SK-N-DZ (cell line): ENCODE measurements at regions not wholly inside any gene's neighbourhood (a gene's known extent, or its start where the extent isn't known, plus 50 kb on each side); places are given as distances from the start of the nearest gene placed in this dataset.
"Not testable (repeated sequence)": the region's sequence is repeated elsewhere in the genome, so short reads cannot be mapped to it uniquely, and the experiment has no call there.

Source experiments
- DNase-seq: peaks from one replicate; pipeline ENCODE4 v3.0.0-alpha.2; 2015; ENCODE audit warnings: low spot score

DNA sequence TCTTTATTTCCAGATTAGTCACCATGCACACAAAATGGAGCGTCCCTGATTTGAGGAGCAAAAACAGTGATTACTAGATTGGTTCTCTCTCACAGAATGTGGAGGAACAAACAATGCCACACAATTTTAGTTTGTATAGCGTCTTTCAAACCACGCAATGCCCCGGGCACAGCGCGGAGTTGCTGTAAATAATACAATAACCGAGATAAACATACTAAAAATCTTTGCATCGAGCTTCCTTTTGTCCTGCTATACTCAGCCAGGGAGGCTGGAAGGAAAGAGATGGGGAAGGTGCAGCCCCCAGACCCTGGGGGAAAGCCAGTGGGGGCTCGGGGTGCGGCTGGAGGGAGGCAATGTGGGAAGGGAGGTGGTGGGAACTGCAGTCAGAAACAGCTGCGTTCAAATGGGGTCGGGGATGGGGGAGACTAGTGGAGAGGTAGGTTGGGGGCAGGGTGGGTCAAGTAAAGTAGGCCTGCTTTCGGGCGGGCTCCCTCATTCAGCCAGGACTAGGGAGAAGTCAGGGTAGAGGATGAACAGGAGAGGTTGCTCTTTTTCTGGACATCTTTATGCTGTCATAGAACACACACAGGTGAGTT is 366.3 kb downstream of the RPS6KC1 start:
- no peak for DNase-seq

DNA sequence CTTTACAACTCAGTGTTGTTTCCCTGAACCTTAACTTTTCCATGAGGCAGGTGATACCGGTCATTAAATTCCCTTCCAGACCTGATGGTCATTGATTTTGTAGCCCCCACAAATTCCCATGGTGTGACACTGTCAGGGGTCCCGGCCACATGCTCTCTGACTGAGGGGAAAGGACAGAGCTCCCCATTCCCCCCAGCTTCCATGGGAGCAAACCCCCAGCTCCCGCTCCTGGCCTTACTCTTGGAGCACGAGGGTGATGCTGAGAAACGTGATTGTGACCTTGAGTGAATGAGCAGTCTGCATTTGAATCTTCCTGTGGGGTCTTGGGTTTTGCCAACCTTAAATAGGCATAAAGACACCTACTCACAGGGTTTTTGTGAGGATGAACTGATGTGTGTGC is 366.8 kb downstream of the RPS6KC1 start:
- DNase-seq = no peak

DNA sequence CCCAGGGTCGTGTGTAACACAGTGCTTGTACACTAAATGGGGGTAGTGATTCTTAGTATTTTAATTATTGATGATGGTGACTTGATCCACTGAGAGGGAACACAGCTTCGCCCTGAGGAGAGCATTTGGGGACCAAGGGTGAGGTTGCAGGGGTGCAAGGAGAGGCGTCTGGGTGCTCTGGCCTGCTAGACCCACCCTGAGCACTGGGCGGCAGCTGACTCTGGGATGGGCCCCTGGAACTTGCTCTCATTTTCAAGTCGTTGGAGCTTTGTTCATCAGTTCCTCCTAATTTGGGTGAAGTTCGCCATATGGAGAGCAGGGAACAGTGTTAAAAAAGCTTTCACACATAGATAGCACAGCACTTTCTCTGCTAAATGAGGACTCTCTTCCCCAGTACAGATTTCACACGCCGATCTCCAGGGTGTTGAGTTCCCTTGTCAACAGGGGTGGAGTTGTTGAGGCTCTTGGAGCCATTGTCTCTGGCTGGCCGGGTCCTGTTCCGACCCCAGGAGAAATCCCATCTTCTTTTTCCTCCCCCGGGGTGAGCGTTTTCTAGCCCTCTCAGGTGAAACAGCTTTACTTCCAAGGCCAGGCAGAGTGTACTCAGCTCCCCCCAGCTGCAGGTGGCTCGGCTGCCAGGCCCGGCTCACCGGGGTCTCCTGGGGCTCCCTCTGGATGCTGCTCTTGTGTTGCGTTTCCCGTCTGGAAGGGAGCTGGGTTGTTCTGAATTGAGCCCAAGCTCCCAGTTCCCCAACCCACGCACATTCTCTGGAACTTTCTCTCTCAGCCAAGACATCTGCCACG is 367.4 kb downstream of the RPS6KC1 start:
- DNase-seq = no peak

DNA sequence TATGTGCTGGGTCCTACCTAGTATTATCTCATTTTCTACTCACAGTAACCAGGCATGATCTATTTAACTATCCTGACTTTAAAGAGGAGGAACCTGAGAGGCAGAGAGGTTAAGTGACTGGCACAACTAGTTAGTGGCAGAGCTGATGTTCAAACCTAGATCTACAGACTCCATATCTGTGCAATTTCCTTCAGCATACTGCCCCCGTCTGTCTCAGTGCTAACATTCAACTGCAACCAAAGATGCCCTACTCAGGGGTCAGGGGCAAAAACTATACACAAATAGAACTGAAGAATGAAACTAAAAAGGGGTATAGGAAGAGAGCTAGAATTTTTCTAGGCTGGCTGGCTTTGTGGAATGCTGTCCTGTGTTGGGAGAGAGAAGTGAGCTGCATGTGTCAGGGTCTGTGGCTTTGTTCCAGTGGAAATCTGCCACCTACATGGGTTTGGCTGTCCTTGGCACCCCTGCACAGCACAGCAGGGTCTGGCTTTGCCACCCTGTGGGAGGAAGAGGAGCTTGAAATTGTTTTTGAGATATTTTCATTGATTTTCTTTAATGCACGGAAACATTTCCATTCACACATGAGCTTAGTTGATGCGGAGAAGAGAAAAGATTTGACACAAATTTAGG is 368.5 kb downstream of the RPS6KC1 start:
- no peak for DNase-seq

DNA sequence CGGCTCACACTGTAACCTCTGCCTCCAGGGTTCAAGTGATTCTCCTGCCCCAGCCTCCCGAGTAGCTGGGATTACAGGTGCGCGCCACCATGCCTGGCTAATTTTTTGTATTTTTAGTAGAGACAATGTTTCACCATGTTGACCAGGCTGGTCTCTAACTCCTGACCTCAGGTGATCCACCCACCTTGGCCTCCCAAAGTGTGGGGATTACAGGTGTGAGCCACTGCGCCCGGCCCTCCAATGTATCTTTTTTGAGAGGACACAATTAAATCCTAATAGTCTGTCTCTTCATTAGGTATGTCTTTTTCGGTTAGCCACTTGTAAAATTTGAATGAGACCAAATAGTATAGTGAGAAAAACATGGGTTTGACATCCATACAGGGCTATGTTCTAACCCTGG is 370.1 kb downstream of the RPS6KC1 start:
- not testable (repeated sequence) for DNase-seq

DNA sequence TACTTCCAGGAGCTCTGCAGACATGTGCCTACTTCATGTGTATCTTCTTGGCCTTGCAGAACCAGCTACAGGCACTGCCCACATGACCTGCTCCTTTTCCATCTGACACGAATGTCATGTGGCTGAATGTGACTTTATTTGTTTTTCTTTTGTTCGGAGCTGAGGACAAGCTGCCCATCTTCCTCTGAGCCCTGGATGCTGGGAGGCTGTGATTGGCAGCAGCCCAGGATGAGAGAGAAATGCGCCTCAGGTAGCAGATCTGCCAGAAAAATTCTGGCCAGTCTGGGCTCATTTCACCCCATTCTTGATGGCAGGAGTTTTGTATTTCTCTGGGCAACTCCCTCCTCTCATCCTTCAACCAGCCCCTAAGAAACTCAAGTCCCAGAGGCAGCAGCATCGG is 372.0 kb downstream of the RPS6KC1 start:
- no peak for DNase-seq

DNA sequence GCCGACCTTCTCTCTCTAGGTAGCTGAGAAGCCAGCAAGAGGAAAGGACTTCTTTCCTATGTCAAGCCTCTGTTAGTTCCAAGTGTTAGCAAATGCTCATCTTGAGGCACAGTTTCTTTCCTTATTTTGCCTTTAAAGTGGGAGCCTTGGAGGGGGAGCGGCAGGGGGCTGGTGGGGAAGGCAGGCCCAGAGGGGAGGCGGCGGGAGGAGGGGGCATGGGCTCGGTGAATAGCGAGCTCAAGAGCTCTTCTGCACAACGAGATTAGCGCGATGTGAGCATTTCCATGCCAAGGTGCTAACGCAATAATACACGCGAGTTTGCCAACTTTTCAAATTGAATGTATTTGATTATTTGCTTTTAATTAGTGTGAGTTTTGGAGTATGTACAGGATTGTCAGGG is 372.6 kb downstream of the RPS6KC1 start:
- DNase-seq = no peak

DNA sequence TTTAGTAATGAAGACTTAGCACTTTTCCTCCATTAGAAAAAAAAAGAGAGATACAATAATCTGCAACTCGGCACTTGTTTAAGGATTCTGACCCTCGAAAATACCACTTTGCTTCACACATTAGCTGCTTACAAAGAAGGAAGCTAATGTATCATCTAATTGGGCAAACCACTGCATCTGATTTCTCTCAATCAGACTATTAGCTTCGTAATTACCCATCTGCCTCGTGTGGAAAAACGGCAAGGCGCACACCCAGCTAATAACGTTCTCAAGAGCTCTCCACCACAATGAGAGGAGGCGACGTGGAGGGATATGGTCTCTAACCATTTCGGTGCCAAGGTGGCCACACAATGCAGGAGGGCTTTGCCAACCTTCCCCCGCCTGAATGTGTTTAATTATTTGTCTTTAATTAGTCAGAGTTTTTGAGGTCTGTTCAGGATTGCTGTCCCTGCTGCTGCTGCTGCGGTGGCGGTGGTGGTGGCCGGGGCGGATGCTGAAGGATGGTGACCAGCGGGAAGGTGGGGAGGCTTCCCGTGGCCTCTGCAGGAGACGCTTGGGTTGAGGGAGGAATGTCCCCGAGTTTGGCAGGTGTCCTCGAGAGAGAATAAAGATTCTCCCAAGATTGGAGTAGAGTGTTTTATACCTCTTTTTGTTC is 374.5 kb downstream of the RPS6KC1 start:
- DNase-seq = no peak

DNA sequence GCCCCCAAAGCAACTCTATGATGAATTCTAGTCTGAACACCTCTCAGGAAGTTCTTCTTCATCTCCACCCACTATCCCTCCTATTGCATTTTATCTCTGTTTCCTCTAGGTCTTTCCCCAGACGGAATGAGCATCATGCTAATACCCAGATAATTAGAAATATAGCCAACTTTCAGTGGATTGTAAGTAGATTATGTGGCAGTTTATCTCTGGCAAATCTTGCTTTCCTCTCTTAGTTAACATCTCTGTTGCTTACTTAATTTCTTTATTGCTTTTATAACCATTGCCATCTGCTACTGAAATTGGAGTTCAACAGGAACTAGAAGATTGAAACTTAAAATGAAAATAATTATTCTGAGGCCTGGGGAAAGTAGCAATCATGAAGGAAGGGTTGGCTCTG is 378.6 kb downstream of the RPS6KC1 start:
- DNase-seq = peak; percentile 58

DNA sequence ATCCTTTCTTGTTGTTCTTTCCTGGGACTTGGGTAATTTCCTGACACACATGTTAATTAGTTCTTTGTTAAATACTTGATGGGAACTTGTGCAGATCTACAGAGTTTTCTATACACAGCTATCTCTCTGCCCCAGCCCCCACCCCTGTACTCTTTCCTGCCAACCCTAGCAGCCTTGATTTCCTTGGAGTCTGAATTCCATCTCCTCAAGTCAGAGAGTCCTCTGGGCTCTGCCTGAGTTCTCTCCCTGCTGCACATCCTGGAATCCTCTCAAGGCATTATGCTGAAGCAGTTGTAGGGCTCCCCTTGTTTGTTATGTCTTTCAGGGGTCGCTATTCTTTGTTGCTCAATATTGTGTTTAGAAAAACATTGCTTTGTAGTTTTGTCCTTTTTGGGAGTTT is 384.7 kb downstream of the RPS6KC1 start:
- DNase-seq = no peak

DNA sequence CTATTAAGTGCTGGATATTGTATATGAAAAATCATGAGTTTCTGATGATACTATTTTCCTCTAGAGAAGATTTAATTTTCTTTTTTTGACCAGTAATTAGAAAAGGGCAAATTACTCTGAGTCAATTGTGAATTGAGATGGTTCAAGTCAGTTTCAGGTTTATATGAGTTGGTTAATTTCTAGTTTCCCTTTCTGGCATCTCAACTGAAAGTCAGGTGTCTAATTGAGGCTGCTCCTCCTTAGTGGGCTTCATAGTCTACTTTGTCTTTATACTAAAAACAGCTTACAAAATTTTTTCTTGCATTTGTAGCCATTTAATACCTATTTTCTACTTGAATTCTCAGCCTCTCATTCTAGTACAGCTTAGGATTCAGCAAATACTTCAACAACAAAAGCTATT is 387.3 kb downstream of the RPS6KC1 start:
- DNase-seq = no peak

DNA sequence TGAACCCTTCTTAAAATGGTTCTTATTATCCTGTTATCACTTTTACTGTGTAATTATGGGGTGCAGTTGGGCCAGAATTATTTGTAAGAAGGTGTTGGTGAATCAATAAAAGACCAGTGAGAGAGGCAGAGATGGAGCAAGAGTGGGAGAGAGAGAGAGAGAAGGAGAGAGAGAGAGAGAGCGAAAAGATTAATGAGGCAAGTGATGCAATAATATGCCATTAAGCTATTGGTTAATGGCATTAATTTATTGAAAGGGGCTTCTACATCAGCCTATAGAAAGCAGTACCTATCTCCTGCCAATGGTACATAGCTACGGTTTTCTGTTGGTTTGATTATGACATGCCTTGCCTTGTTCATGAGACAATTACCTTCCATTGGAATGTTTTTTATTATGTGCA is 388.7 kb downstream of the RPS6KC1 start:
- no peak for DNase-seq

DNA sequence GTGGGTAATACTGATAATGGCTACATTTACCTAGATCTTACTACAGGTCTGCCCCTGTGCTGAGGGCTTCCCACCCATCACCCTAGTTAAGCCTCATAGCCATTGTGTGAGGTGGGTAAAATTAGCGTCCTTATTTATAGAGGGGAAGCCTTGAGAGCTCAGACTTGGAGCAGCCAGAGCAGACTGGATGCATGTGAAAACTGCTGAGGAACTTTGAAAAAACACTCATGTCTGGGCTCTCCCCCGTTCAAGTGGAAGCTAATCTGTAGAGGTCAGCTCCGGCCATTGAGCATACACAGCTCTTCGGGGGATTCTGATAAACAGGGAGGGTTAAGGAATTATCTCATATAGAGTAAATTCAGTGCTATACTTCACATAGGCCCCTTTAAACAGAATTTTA is 389.7 kb downstream of the RPS6KC1 start:
- DNase-seq = no peak

DNA sequence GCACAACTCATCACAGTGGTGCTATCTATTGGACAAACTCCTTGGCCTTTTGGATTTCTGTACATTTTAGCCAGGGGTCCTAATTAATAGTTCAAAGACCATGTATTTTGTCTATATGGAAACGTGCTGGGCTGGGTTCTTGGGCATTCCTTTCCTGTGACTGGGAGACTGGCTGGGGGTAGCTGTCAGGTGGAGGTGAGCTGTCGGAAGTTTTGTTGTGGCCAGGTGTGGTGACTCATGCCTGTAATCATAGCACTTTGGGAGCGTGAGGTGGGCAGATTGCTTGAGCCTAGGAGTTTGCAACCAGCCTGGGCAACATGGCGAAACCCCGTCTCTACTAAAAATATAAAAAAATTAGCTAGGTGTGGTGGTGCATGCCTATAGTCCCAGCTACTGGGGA is 392.4 kb downstream of the RPS6KC1 start:
- DNase-seq = no peak

DNA sequence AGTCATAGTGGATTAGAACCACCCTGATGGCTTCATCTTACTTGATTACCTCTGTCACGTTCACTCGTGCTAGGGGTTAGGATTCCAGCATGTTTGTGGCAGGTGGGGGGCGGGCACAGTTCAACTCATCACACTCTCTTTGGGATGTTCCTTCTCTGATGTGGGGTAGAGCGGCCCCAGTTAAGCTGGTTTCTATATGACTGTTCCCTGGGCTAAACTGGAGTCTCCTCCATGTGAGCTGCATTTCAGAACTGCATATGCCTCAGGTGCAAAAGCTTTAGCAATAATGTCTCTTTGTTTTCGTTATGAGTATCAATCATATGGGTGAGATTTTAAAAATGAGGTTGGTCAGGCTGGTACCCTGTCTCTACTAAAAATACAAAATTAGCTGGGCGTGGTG is 393.2 kb downstream of the RPS6KC1 start:
- DNase-seq = no peak

DNA sequence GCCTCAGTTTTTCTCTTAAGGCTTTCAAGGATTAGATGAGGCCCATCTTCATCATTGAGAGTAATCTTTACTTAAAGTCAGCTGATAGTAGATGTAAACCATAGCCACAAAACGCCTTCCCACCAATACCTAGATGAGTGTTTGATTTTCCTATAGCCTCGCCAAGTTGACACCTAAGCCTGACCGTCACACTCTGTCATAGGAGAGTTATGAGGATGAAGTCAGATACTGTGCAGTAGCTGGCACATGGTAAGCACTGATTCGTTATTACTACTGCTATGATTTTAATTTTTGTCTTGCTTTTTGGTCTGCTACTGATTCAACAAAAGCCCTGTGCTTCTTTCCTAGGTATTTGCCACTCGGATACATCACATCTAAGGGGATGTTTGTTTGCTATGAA is 395.5 kb downstream of the RPS6KC1 start:
- DNase-seq = no peak

DNA sequence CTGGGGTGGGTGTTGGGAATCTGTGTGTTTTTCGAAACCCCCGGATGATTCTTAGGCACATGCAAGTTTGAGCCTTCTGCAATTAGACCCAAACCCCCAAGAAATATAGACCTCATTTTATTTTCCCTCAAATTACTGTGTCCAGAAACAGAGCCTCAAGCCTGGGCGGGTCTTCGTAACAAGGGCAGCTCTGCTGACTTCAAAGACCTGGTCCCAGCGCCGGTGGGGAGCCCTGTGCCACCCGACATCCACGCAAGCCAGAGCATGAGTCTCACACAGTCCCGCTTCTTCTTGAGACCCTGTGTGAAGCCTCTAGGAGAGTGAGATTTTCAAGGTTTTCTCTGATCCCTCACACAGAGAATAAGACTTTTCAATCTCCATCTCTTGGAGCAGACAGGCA is 397.3 kb downstream of the RPS6KC1 start:
- no peak for DNase-seq

DNA sequence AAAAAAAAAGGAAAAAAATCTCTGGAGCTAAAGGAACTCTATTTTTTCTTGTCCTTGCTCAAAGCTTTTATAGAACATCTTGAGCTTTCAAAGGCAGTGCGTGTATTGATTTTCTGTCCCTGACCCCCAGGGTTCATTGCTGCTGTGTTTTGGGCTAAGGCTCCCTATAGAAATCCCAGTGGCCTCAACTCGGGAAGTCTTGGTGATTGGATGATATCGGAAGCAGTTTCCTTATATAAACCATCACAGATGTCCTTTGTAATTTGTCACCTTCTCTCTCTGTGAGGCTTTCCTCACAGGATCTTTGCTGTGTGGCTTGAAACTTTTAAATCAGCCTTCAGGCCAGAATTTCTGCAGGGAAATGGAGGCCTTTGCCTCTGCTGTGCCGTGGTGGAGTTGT is 397.7 kb downstream of the RPS6KC1 start:
- no peak for DNase-seq

DNA sequence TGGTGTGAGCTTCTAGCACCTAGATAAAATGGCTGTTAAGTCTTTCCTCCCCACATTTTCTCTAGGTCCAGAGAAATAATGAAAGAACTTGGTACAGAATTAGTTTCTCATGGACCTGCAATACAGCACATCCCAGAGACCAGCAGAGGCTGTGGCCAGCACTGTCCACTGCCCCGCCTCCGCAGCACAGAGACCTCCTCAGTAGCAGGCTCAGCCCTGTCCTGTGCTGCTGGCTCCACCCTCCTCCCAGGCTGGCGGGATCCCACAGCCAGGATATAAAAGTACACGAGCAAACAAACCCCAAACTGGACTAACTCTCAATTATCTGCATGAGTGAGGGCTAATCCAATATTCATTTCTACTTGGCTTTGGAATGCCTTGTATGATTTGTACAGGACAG is 401.5 kb downstream of the RPS6KC1 start:
- no peak for DNase-seq

DNA sequence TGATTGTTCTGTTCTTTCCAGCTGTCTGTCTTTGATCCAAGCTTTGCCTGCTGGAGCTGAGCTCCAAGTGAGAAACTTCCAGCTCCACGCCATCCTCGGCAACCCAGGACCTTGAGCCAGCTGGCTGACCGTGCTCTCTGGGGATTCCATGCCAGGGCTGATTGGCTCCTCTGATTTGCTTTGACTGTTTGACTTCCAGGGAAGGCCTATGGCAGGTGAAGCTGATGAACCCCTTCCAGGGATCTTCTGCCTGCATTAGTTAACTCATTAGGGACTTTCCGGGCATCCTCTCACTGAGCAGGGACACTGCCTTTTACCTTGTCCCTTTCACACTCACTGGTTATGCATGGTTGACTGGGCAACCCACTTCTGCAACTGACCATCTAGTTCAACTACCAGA is 406.1 kb downstream of the RPS6KC1 start:
- DNase-seq = peak; percentile 20

DNA sequence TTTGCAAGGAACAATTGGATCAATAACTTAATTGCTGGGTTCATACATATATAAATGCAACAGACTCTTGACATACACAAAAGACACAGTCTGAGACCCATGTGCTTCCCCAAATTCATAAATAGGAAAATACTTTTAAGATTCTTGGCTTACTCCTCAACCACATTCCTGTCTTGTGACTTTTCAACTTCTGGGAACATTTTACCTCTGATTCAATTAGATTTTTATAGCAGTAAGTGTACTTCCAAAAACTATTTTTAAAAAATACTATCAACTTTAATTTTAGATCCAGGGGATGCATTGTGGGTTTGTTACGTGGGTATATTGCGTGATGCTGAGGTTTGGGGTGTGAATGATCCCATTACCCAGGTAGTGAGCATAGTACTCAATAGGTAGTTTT is 406.7 kb downstream of the RPS6KC1 start:
- no peak for DNase-seq

DNA sequence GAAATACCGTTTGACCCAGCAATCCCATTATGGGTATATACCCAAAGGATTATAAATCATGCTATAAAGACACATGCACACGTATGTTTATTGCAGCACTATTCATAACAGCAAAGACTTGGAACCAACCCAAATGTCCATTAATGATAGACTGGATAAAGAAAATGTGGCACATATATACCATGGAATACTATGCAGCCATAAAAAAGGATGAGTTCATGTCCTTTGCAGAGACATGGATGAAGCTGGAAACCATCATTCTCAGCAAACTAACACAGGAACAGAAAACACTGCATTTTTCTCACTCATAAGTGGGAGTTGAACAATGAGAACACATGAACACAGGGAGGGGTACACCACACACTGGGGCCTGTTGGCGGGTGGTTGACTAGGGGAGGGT is 411.3 kb downstream of the RPS6KC1 start:
- DNase-seq = not testable (repeated sequence)
